ENCODE measurements at regions not wholly inside any gene's neighbourhood (a gene's known extent, or its start where the extent isn't known, plus 50 kb on each side); places are given as distances from the start of the nearest gene placed in this dataset.

- H3K4me1 Mint-ChIP-seq = no peaks in the 10 kb centered on the region
- H3K9me3 Mint-ChIP-seq = peaks cover 5 to 52% (median 18%) of the 10 kb centered on the region in 6 donors
- no peak overlapping the region for H3K27ac Mint-ChIP-seq
- DNase-seq = no peak
- no peaks in the 10 kb centered on the region for H3K36me3 Mint-ChIP-seq
- H3K27me3 Mint-ChIP-seq (ENCODE audit: low read depth in 3 of 3) = no peaks in the 10 kb centered on the region
- H3K4me3 Mint-ChIP-seq = no peak overlapping the region
These were observed 1451.3 kb upstream of the SLC39A10 start for GRCh38 chr2:194205568-194206227.

DNA sequence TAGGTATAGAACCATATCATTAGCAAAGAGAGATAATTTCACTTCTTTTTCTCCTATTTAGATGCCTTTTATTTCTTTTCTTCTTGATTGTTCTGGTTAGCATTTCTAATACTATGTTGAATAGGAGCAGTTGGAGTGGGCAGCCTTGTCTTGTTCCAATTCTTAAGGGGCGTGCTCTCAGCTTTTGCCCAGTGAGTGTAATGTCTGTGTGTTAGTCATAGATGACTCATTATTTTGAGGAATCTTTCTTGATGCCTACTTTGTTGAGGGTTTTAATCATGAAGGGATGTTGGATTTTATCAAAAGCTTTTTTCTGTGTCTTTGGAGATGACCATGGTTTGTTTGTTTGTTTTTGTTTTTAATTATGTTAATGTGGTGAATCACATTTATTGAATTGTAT, 1453.1 kb upstream of the SLC39A10 start:
- no peak for DNase-seq
- Mint-ChIP-seq H3K4me1 (no peaks in the 10 kb centered on the region), H3K36me3 (no peaks in the 10 kb centered on the region), H3K9me3 (peaks cover 6 to 49% (median 22%) of the 10 kb centered on the region in 6 donors), H3K27ac (no peak overlapping the region), H3K27me3 (ENCODE audit: low read depth in 3 of 3) (peaks cover 0 to 2% (median 0%) of the 10 kb centered on the region in 3 donors), H3K4me3 (no peak overlapping the region)

DNA sequence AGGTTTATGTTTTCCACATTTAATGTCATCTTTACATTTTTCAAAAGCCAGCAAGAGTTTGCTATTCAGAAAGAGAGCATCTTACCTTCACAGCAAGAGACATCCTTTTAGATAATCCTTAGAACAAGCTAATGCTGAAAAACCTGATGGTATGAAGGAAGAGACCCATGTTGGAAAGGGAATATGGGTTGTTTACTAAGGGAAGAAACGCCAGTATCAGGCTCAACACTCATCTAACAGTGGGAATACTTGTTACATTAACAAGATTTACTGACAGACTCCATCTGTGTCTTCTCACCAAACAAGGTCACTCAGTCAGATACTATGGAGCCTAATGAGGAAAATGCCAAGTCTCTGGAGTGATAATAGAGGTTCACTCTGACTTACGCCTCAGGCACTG, 1474.1 kb upstream of the SLC39A10 start:
- no peak for DNase-seq
- Mint-ChIP-seq H3K36me3 (no peaks in the 10 kb centered on the region), H3K9me3 (peaks cover 5 to 43% (median 12%) of the 10 kb centered on the region in 6 donors), H3K4me3 (no peak overlapping the region), H3K4me1 (no peaks in the 10 kb centered on the region), H3K27me3 (ENCODE audit: low read depth in 3 of 3) (peaks cover 0 to 2% (median 0%) of the 10 kb centered on the region in 3 donors), H3K27ac (no peak overlapping the region)

- no peak for DNase-seq
- Mint-ChIP-seq H3K27ac (no peak overlapping the region), H3K4me3 (no peak overlapping the region), H3K4me1 (no peaks in the 10 kb centered on the region), H3K9me3 (peaks cover 2 to 28% (median 14%) of the 10 kb centered on the region in 6 donors), H3K36me3 (no peaks in the 10 kb centered on the region), H3K27me3 (ENCODE audit: low read depth in 3 of 3) (peaks cover 0 to 3% (median 0%) of the 10 kb centered on the region in 3 donors)
These were observed 1480.9 kb upstream of the SLC39A10 start for GRCh38 chr2:194176134-194176533.

- H3K9me3 Mint-ChIP-seq = peaks cover 0 to 7% (median 0%) of the 10 kb centered on the region in 6 donors
- no peaks in the 10 kb centered on the region for H3K4me1 Mint-ChIP-seq
- H3K36me3 Mint-ChIP-seq = no peaks in the 10 kb centered on the region
- H3K27me3 Mint-ChIP-seq (ENCODE audit: low read depth in 3 of 3) = no peaks in the 10 kb centered on the region
- DNase-seq = no peak
- no peak overlapping the region for H3K4me3 Mint-ChIP-seq
- no peak overlapping the region for H3K27ac Mint-ChIP-seq
These were observed 1490.2 kb upstream of the SLC39A10 start for GRCh38 chr2:194166818-194167217.

DNA sequence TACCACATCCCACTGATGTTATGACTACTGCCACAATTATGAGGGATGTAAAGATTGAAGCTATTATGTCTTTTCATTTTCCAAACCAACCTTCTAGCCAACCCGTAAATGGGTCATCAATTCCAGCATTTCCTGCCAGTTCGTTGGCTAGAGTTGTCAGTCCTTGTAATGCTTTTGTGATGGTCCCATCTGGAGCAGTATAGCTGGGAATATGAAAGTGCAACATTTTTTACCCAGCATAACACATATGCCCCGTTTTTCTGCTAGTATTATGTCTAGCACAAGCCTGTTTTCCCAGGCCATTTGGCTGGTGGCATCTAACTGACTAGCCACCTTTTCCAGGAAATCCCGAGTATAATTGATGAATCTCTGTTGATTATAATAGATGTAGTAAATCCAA, 1501.6 kb upstream of the SLC39A10 start:
- Mint-ChIP-seq H3K4me3 (no peak overlapping the region), H3K27ac (no peak overlapping the region), H3K36me3 (no peaks in the 10 kb centered on the region), H3K9me3 (peaks cover 2 to 32% (median 7%) of the 10 kb centered on the region in 6 donors), H3K27me3 (ENCODE audit: low read depth in 3 of 3) (no peaks in the 10 kb centered on the region), H3K4me1 (no peaks in the 10 kb centered on the region)
- no peak for DNase-seq

DNA sequence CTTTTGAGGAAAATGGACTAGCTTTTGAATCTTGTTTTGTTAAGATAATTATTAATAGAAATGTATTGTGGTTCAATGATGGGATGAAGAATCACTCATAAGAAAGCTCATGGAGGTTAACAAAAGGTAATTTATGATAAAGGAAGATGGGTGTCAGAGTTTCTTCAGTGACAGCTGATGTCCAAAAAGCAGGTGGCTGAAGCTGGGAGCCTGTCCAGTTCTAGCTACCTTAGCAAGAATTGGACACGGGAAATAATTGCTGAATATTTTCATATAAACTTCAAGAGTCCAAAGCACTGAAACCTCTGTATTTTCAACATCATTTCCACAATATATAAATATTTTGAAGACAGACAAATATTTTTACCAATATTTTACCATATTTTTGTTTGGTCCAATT, 1505.8 kb upstream of the SLC39A10 start:
- Mint-ChIP-seq H3K27me3 (ENCODE audit: low read depth in 3 of 3) (no peaks in the 10 kb centered on the region), H3K9me3 (peaks cover 0 to 9% (median 2%) of the 10 kb centered on the region in 6 donors), H3K4me3 (no peak overlapping the region), H3K36me3 (no peaks in the 10 kb centered on the region), H3K4me1 (no peaks in the 10 kb centered on the region), H3K27ac (no peak overlapping the region)
- no peak for DNase-seq

DNA sequence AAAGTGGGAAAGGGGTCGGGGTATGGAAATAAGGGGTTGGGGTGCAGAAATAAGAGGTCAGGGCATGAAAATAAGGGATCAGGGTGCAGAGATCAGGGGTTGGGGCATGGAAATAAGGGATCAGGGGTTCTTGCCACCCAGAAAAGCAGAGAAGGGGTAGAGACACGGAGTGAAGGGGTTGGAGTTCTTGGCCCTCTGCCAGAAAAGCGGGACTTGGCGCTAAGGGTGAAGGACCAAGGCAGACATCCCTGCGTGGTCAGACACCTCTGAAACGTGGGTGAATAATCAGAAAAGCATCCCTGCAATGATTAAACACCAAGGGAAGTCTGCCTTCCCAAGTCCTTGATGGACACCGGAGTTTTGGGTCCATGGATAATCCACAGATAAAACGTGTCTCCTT, 1521.6 kb upstream of the SLC39A10 start:
- Mint-ChIP-seq H3K27ac (no peak overlapping the region), H3K4me3 (no peak overlapping the region)
- no peak for DNase-seq

DNA sequence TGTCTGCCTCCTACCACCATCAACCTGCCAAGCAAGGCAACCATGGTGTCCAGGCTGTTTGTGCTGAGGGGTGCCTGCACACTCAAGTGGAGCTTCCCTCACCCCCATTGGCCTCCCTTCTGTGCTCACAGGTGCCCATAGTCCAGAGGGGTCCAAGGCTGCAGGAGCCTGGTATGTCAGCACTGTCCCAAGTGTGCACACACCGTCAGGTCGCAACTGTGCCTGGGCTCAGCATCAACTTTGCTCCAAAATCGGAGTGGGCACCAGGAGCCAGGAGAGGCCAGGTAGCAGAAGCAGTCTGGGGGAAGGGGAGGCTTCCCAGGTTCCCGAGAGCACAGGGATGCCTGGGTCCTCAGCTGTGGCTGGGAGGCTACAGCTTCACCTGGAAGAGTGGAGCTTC, 1528.2 kb upstream of the SLC39A10 start:
- Mint-ChIP-seq H3K4me3 (no peak overlapping the region), H3K27ac (no peak overlapping the region), H3K9me3 (peaks cover 0 to 13% (median 8%) of the 10 kb centered on the region in 6 donors), H3K27me3 (ENCODE audit: low read depth in 3 of 3) (no peaks in the 10 kb centered on the region), H3K4me1 (no peaks in the 10 kb centered on the region), H3K36me3 (no peaks in the 10 kb centered on the region)
- DNase-seq = no peak

More for the DNA sequence above, 1521.6 kb upstream of the SLC39A10 start:
- H3K4me1 Mint-ChIP-seq = no peaks in the 10 kb centered on the region
- H3K9me3 Mint-ChIP-seq = peaks cover 1 to 24% (median 14%) of the 10 kb centered on the region in 6 donors
- peaks cover 0 to 2% (median 0%) of the 10 kb centered on the region in 3 donors for H3K27me3 Mint-ChIP-seq (ENCODE audit: low read depth in 3 of 3)
- peaks cover 0 to 5% (median 3%) of the 10 kb centered on the region in 3 donors for H3K36me3 Mint-ChIP-seq

GRCh38 chr2:194126418-194126817, 1530.6 kb upstream of the SLC39A10 start:
- Mint-ChIP-seq H3K36me3 (no peaks in the 10 kb centered on the region), H3K4me3 (no peak overlapping the region), H3K4me1 (no peaks in the 10 kb centered on the region), H3K9me3 (peaks cover 3 to 18% (median 9%) of the 10 kb centered on the region in 6 donors), H3K27ac (no peak overlapping the region), H3K27me3 (ENCODE audit: low read depth in 3 of 3) (peaks cover 0 to 1% (median 0%) of the 10 kb centered on the region in 3 donors)
- no peak for DNase-seq

GRCh38 chr2:194116861-194117260, 1540.2 kb upstream of the SLC39A10 start:
- no peaks in the 10 kb centered on the region for H3K27me3 Mint-ChIP-seq (ENCODE audit: low read depth in 3 of 3)
- peaks cover 7 to 20% (median 10%) of the 10 kb centered on the region in 6 donors for H3K9me3 Mint-ChIP-seq
- H3K36me3 Mint-ChIP-seq = no peaks in the 10 kb centered on the region
- no peak overlapping the region for H3K27ac Mint-ChIP-seq
- DNase-seq = no peak
- no peak overlapping the region for H3K4me3 Mint-ChIP-seq
- no peaks in the 10 kb centered on the region for H3K4me1 Mint-ChIP-seq

DNA sequence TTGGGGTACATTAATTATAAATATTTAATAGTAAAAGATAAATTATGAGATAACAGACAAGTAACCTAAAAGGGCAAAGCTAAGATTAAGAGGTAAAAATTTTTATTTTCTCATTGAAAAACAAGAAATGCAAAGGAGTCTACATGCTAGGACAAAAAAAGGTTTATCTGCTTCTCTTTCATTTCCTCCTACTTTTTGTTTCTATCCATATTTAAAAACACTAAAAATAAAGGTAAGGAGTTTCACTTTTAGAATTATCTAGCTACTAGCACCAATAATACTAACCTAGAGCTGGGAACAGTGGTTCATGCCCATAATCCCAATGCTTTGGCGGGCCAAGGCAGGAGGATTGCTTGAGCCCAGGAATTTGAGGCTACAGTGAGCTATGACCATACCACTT, 1551.7 kb upstream of the SLC39A10 start:
- no peaks in the 10 kb centered on the region for H3K36me3 Mint-ChIP-seq
- no peaks in the 10 kb centered on the region for H3K9me3 Mint-ChIP-seq
- H3K4me3 Mint-ChIP-seq = no peak overlapping the region
- no peak overlapping the region for H3K27ac Mint-ChIP-seq
- H3K4me1 Mint-ChIP-seq = no peaks in the 10 kb centered on the region
- DNase-seq = no peak
- no peaks in the 10 kb centered on the region for H3K27me3 Mint-ChIP-seq (ENCODE audit: low read depth in 3 of 3)

DNA sequence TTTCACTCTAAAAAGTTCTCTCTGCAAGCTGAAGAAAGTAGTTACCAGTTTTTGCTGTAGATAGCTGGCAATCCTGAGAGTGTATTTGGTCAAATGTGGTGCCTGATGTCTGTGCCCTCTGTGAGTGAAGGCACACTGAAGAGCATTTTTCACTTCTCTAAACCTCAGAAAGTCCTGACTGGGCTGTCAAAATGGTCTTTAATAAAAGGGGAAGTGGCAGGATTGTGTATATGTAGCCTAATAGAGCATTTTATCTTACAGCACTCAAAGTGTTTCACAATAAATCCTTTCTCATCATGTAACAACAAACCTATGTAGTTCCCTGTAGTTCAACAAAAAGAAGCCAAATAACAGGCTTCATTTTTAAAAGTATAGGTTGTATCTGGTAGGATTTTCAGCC, 1552.3 kb upstream of the SLC39A10 start:
- no peak overlapping the region for H3K27ac Mint-ChIP-seq
- no peak overlapping the region for H3K4me3 Mint-ChIP-seq
- no peak for DNase-seq

GRCh38 chr2:194103941-194104659, 1552.9 kb upstream of the SLC39A10 start:
- peaks cover 0 to 1% (median 0%) of the 10 kb centered on the region in 3 donors for H3K27me3 Mint-ChIP-seq (ENCODE audit: low read depth in 3 of 3)
- peaks cover 0 to 3% (median 0%) of the 10 kb centered on the region in 6 donors for H3K9me3 Mint-ChIP-seq
- no peak for DNase-seq
- H3K36me3 Mint-ChIP-seq = no peaks in the 10 kb centered on the region
- H3K4me3 Mint-ChIP-seq = no peak overlapping the region
- no peak overlapping the region for H3K27ac Mint-ChIP-seq
- H3K4me1 Mint-ChIP-seq = no peaks in the 10 kb centered on the region

More for the DNA sequence above, 1552.3 kb upstream of the SLC39A10 start:
- Mint-ChIP-seq H3K4me1 (no peaks in the 10 kb centered on the region), H3K27me3 (ENCODE audit: low read depth in 3 of 3) (peaks cover 0 to 1% (median 0%) of the 10 kb centered on the region in 3 donors), H3K9me3 (no peaks in the 10 kb centered on the region), H3K36me3 (no peaks in the 10 kb centered on the region)

All from immature natural killer cell (primary cell).